GM19238 (cell line): ENCODE measurements at regions not wholly inside any gene's neighbourhood (a gene's known extent, or its start where the extent isn't known, plus 50 kb on each side); places are given as distances from the start of the nearest gene placed in this dataset.
"Not testable (repeated sequence)": the region's sequence is repeated elsewhere in the genome, so short reads cannot be mapped to it uniquely, and the experiment has no call there.

Experiments used
- DNase-seq: peaks from one replicate; pipeline ENCODE4 v3.0.0; 2011; ENCODE audit warnings: low spot score; ENCODE audit not compliant: insufficient read length

- DNase-seq: no peak
These were observed 501.9 kb upstream of the RGS6 start for GRCh38 chr14:71430321-71430677.

GRCh38 chr14:71430678-71431376 is 501.4 kb upstream of the RGS6 start:
- DNase-seq: no peak

DNA sequence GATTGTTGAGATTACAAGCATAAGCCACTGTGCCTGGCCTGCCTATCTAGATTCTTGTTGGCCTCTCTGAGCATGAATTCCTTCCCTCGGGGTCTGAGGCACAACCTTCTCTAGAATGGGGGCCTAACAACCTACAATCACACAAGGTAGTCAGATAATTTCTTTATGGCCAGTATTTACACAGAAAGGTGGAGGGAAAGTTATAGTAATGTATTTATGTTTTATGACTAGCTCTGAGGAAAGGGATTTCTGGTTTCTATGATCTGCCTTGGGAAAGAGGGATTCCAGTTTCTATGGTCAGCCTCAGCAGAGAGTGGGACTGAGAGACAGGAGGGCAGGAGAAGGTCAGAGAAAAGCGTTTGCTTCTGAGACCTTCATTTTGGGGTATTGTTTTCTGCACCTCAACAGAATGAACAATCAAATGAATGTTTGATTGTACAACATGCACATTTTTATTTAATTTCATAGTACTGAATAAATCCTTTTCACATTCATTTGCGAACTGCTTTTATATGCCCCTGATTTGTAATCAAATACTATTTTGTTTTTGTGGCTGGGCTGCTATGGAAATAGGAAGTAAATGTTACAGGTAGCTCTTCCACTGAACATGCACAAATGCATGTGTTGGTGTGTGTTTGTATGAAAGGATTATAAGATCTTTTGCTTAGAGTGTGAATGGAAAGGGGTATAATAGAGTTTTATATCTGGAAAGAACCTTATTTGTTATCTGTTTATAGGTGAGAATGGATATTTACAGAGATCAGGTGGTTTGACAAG is 499.7 kb upstream of the RGS6 start:
- DNase-seq: no peak

GRCh38 chr14:71433303-71433702 is 498.9 kb upstream of the RGS6 start:
- DNase-seq: no peak

DNA sequence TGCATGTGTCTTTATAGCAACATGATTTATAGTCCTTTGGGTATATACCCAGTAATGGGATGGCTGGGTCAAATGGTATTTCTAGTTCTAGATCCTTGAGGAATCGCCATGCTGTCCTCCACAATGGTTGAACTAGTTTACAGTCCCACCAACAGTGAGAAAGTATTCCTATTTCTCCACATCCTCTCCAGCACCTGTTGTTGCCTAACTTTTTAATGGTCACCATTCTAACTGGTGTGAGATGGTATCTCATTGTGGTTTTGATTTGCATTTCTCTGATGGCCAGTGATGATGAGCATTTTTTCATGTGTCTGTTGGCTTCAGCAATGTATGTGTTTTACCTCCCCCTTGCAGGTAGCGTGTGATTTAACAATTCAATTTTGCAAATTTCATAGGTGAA is 496.6 kb upstream of the RGS6 start:
- DNase-seq: not testable (repeated sequence)

GRCh38 chr14:71437870-71438269 is 494.4 kb upstream of the RGS6 start:
- no peak for DNase-seq

DNA sequence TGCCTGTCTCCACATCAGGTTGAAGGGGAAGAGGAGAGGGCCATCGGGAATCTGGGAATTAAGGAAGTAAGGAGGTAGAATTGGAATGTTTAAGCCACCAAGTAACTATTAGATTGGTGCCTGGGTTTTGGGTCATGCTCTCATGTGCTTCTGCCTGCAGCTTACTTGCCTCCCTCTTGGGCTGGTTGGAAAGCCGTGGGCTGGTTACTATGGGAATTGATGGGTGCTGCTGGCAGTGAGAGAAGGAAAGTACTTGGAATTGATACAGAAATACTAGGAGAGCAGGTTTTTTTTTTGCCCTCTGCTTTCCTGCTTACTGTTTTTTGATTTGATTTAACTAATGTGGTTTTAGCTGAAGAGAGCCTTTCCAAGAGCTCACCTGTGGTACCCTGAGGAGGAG is 493.5 kb upstream of the RGS6 start:
- no peak for DNase-seq

GRCh38 chr14:71441126-71441525 is 491.1 kb upstream of the RGS6 start:
- no peak for DNase-seq

DNA sequence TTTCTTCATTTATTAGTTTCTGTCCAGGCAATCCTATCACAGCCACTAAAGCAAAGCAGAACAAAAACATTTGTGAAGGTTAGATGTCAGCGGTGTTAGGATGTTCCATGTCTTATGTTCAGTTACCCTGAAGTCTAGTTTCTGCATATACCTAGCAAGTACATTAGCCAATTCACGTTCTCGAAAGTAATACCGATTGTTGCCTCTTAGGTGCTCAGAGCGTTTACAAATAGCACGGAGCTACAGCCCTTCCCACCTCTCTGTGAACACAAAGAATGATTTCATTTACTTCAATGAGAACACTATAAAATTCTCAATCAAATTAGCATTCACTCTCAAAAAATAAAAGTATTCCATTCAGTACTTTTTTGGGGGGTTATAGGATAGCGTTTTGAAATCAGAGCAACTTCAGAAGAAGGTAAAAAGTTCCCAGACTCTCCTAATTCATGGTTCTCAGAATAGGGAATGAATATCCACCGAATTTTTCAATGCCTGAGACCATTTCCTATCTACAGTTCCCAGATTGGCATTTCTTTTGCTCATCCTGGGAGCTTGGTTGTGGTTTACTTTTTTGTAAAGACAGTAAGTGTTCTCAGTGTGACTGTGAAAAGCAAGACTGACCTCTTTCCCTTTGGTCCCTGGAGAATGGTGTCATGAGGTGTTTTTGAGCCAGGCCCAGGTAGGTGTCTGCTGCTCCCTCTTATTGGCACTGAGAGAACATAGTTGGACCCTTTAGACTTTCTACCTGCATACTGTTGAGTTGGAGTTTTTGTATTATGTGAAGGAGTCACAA is 488.0 kb upstream of the RGS6 start:
- DNase-seq: no peak

DNA sequence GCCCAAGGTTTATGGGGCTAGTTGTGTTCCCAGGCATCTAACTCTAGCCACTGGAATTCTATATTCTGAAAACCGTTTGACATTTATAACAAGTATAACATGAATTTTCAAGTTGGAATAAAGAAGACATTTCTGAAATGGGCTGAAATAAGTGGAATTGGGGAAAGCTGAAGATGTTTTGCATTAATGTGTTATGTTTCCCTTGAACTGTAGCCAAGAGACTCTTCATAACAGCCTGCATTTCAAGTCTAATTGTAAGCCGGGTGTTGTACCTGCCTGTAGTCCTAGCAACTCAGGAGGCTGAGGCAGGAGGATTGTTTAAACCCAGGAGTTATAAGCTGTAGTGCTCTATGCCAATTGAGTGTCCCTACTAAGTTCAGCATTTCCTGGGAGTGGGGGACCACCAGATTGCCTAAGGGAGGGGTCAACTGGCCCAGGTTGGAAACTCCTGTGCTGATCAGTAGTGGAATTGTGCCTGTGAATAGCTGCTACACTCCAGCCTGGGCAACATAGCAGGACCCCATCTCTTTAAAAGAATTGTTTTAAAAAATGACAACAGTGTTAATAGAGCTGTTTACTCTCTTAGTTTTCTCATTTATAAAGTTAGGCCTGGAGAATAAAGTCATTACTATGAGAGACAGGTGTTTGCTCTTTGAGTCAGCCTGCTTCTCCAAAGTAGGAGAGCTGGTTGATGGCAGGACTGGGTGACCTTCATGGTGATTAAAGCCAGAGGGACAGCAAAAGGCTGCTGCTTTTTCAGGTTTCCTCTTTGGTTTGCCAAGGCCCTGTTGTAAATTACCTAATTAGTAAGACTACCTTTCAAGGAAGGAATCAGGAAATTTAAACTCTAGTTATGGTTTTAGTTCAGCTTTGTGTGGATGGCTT is 483.6 kb upstream of the RGS6 start:
- DNase-seq: no peak

DNA sequence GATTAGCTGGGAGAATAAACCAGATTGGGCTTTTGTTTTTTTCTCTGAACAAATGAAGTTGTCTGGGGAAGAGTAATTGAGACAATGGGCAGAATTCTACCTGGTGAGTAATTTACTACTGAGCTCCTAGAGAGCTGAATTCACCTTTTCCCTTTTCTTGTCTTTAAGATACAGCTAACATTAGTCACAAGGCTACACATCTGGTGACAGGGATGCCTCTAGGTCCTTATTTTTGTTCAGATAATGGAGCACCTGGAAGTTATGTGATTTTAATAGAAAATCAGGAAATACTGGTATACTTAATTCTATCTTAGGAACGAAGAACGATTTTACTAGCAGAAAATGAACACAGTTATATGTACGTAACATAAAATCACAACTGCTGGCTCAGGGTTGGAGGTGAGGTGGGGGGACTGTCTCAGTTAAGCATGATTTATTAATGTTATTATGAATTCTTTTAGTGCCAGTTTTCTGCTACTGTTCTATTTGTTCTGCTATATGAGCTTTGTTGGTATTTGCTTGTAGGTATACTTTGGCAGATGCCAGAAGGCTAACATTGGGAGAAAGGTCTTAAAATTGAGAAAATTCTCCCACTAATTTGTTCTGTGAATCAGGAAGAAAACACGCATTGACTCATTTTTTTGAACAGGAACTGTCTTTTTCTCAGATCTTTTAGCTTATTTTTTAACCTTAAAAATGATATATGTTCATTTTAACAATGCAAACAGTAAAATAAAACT is 482.7 kb upstream of the RGS6 start:
- DNase-seq: no peak

DNA sequence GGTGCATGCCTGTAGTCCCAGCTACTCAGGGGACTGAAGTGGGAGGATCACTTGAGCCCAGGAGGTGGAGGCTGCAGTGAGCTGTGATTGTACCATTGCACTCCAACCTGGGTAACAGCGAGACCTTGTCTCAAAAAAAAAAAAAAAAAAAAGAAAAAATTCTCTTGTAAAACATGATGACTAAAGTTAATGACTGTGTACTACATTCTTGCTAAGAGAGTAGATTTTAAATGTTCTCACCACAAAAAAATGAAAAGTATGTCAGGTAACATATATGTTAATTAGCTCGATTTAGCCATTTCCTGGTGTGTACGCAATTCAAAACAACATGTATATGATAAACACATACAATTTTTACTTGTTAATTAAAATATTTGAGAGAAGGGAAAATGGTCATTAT is 480.7 kb upstream of the RGS6 start:
- DNase-seq: no peak

DNA sequence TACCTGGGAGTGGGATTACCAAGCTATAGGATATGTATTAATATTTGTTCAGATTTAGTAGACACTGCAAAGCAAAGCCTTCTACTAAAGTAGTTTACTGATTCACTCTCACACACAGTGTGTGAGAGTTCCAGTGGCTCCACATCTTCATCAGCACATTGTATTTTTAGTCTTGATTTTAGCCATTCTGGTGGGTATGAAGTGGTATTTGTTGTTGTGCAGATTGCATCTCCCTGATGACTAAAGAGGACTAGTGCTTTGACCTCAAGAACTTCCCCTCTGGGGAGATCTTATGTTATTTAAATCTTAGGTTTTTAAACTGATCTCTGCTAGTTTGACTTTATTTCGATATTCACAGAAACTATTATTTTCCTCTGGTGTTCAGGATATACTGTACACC is 479.7 kb upstream of the RGS6 start:
- DNase-seq: no peak

DNA sequence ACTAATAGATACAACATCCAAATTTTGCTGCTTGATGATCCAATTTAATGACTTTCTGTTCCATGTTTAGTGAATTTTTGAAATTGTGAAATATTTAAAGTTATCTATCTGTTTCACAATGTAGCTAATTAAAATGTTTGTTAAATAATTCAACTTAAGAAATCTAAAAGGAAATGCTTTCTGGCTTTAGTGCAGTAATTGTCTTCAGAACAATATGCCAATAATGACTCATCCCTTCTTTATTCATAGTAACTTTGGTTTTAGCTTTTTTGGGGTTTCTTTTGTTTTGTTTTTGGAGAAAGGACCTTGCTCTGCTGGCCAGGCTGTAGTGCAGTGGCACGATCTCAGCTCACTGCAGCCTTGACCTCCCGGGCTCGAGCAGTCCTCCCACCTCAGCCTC is 479.2 kb upstream of the RGS6 start:
- DNase-seq: no peak

GRCh38 chr14:71454010-71454409 is 478.2 kb upstream of the RGS6 start:
- no peak for DNase-seq

DNA sequence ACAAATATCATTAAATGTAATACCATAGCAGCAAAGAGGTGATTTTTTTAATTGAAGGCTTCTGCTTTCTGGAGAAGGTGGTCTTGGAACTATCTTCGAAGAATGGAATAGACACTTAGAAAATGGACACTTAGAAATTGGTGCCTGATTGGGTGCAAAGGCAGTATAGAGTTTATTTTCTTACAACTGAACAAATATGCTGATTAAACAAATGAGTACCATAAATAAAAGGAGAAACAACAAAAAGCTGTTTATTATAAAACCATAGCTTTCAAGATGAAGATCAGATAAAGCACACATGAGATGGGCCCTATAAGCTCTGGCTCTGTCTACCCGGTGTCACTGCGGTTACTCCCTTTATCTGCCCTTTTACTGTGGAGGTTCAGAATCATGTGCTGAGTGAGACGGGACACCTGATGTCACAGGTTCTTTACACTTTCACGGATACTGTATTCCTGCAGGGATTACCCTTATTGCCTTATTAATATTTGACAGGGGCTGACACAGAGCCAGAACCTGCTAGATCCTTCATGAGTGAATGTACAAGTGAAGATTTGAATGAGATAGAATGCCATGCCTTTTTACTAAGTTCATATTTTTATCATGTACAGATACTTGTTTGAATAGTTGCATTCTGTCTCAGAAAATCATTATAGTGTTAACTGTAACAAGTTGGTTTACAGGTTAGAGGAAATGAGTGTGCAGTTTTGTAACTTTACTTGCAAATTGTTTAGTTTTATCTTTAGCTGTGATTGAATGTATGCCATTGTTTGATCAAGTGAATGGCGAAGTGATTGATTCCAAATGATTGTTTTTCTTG is 477.5 kb upstream of the RGS6 start:
- DNase-seq: no peak

GRCh38 chr14:71460091-71460490 is 472.1 kb upstream of the RGS6 start:
- DNase-seq: no peak

GRCh38 chr14:71461617-71462016 is 470.6 kb upstream of the RGS6 start:
- not testable (repeated sequence) for DNase-seq

DNA sequence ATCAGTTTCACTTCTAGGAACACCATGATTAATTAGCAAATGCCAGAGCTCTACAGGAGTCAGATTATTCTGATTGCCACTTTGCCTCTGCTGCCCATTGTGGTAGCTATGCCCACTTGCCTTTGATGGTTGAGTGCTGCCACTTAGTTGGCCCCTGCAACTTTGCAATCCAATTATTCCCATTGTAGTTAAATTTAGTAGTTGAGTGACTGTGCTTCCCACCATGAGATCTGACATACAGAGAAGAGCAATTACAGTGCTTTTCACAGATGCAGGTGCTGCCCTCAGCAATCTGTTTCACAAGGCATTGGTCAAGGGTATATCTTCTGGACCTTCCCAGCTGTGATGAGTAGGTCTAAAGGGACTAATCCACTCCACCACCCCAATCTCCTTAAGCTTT is 468.4 kb upstream of the RGS6 start:
- no peak for DNase-seq

GRCh38 chr14:71464840-71465239 is 467.4 kb upstream of the RGS6 start:
- no peak for DNase-seq
